ENCODE measurements at regions not wholly inside any gene's neighbourhood (a gene's known extent, or its start where the extent isn't known, plus 50 kb on each side); places are given as distances from the start of the nearest gene placed in this dataset.
"Not testable (repeated sequence)": the region's sequence is repeated elsewhere in the genome, so short reads cannot be mapped to it uniquely, and the experiment has no call there.

DNA sequence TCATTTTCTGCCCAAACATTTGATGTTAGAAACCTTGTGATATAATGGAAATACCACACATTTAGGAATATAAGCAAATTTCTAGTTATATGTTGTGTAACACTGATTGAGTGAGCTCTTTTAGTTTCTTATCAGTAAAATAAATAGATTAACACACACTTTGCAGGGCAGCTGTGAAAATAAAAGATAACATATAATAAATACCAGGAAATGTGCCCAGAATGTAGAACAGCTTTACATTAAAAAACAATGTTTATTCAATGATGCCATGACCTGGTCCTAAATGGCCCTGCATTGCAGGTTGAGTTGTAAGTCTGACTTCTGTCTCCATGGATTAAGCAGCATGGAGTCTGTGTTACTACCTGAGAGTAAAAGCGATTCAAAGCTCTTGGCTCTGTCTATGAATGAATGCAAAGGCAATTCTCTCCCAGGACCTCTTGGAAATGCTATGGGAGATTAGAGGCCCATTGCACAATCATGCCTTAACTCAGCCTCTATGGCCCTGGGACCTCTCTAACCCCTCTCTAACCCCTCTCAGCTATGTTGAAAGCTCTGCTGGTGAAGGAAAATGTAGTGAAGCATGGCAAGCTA is 296.0 kb upstream of the ACTBL2 start:
- DNase-seq, result no peak

- peak; percentile 1 to 52 for DNase-seq
These were observed 294.6 kb upstream of the ACTBL2 start for GRCh38 chr5:57777174-57777581.

DNA sequence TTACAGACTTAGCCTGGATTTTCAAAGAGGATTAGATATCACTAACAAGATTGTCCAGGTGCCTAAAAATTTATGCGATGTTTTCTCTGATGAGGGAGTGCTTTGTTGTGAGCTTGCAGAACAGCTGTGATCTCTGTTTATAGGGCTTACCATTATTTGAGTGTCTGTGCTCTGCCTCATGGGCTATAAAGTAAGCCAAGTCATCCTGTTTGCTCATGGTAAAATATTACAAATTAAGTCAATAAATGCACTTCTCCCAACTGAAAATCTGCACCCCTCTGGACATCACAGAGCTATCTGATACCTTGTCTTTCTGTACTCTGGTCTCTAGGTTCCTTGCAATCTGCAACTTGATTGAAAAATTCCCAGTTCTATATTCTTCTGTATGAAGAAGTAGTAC is 293.4 kb upstream of the ACTBL2 start:
- peak; percentile 74 to 88 for DNase-seq

DNA sequence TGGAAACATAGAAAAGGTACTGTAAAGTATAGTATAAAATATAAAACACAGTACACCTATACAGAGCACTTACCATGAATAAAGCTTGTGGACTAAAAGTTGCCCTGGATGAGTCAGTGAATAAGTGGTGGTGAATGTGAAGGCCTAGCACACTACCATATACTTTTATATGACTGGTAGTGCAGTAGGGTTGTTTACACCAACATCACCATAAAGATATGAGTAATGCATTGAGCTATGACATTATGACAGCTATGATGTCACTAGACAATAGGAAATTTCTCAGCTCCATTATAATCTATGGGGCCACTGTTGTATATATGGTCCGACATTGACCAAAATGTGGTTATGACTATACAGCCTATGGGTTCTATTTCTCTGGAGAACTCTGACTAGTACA is 291.8 kb upstream of the ACTBL2 start:
- DNase-seq, result no peak

- no peak for DNase-seq
These were observed 289.9 kb upstream of the ACTBL2 start for GRCh38 chr5:57772512-57772911.

- DNase-seq, result no peak
These were observed 287.4 kb upstream of the ACTBL2 start for GRCh38 chr5:57770039-57770438.

DNA sequence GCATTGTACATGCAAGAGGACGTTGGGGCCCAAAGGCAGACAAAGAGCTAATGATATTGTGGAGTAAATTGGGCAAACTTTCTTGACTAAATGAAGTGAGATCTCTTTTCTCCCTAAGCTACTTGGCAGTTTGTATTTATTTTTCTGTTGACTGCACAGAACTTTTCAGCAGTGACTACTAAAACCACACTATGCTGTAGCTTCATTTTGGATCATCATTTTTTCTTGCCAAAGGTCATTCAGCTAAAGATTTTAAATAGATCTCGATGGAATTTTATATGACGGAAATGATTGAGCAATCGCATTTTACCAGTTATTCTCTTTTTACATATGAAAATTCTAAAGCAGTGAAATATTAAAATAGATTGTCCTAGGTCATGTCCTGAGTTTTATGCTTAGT is 286.1 kb upstream of the ACTBL2 start:
- DNase-seq, result no peak

DNA sequence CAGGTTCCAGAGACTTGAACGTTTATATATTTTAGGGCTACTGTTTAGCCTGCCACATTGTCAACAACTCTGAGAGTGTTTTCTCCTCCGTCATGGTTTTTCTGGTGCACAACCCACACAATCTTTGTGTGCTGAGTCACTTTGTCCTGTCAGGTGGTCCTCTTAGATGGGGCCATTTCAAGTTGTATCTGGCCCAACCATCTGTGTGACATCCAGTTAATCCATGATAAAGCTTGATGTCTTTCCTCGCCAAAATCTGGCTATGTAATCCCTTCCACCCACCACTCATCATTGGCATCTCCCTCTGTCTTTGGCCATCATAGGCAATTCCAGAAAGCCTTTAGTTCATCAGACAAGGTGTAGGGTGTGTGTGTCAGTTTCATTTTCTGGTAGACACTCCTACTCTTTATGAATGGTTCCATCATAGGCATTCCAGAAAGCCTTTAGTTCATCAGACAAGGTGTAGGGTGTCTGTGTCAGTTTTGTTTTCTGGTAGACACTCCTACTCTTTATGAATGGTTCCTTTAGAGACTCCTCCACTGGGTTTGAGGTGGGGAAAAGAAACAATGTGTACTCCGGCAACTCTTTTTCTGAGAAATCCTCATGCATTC is 282.0 kb upstream of the ACTBL2 start:
- DNase-seq, result no peak

DNA sequence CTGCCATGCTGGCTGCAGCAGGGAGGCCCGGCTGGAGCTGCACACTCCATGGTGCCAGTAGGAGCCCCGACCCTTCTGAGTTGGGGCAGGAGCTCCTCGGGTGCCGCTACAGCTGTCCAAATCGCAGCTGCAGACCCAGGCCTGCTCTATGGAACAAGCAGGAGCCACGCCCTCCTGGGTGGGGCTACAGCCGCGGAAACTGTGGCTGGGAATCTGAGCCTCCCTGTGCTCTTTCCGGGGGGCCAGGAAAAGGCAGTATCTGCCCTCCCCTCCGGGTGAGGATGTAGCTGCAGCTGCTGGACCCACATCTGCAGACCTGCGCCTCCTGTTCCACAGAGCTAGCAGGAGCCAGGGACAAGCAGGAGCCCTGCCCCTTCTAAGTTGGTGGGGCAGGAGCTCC is 278.9 kb upstream of the ACTBL2 start:
- DNase-seq, result no peak

DNA sequence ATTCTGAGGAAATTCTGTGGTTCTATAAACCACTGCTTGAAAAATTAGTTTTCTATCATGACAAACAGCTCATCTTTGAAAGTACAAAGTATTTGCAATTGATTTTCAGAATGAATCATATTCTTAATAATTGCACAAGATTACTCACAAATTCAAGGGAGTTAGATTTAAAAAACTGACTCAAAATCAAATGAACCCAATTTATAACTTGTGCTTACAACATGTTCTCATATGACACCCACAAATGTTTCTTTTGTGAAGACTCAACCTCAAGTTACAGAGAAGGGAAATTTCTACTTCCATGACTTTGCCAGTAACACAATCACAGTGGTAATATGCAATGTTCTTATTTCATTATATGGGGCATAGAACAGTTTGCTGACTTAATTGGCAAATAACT is 272.0 kb upstream of the ACTBL2 start:
- DNase-seq, result no peak

- no peak for DNase-seq
These were observed 270.8 kb upstream of the ACTBL2 start for GRCh38 chr5:57753446-57753845.

- DNase-seq, result no peak
These were observed 269.1 kb upstream of the ACTBL2 start for GRCh38 chr5:57751710-57752109.

- no peak for DNase-seq
These were observed 268.3 kb upstream of the ACTBL2 start for GRCh38 chr5:57750891-57751290.

GRCh38 chr5:57750282-57750681 is 267.7 kb upstream of the ACTBL2 start:
- DNase-seq, result no peak

GRCh38 chr5:57749396-57749795 is 266.8 kb upstream of the ACTBL2 start:
- DNase-seq, result no peak

GRCh38 chr5:57745700-57746651 is 263.4 kb upstream of the ACTBL2 start:
- no peak for DNase-seq

DNA sequence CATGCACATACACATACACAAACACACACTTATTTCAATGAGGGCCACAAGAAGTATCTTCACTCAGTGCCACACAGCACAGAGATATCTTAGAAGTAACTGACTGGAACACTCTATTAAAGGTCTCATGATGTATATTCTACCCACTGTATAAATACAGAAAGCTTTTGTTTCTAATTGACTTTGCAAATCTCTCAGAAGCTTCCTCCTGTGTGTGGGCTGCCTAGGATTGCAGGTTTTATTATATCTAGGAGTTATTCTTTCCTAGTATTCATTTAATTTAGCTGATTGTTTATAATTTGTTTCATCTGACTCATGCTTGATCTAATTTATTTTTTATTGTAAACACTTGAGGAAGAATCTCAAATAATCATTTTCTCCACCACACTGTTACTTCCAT is 262.4 kb upstream of the ACTBL2 start:
- no peak for DNase-seq

DNA sequence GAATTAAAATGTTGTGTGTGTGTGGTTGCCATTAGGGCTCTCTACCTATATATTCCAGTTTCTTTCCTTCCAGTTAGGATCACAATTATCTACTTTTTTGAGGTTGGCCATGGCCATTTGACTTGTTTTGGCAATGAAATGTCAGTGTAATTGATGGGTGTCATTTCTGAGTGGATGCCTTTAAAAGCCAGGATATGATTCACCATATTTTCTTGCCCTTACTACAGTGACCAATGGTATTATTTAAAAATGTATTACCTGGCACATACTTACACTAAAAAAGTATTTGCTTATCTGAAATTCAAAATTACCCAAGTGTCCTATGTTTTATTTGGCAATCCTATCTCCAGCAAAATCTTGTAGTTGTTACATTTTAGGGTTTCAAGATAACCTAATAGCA is 258.7 kb upstream of the ACTBL2 start:
- no peak for DNase-seq

DNA sequence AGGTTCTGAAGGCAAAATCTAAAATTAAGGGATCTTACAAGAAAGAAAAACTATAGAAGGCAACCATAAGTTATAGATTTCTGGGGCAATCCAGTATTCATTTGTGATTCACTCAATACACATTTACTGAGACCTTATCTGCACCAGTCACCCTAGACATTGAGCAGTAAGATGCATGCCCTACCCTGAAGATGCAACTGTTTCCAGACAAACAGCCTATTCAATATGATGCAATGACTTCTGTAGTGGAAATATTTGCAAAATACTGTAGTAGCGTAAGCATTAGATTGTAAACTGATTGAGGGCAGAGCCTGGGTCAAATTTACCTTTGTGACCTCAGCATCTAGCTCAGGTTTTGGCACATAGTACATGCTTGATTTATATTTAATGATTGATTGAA is 256.2 kb upstream of the ACTBL2 start:
- DNase-seq, result no peak

DNA sequence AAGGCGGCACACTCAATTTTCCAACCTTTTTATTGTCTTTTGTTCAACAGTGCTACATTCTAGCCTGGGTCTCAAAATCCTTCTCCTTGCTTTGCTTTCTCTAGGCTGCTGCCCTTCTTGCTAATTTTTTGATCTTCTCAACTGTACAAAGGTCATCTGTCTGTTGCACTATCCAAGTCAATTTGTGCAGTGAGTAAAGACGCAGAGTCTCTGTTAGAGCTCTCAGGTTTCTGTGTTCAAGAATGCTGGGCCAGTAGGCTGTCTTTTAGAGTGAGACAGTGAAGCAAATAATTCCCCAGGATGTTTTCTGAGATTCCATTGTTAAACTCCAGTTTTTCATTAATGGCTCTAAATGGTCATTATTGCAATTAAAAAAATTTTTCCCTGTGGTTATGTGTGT is 255.7 kb upstream of the ACTBL2 start:
- no peak for DNase-seq

DNA sequence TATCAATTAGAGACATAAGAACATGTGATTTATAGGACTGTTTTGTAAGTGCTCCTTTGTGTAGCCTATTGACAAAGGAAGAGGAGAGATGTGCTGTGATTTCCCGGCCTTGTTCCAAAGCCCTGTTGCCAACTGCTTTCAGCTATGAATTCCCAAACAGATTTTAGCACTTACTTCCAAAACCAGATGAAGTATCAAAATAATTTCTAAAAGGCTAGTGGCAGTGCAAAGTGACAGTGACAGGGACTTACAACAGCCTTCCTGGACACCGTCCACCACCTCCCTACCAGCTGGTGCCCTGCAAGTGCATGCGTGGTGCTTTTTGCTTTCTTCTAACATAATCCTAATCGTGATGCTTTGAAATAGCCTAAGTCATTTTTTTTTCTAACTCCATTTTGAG is 254.1 kb upstream of the ACTBL2 start:
- no peak for DNase-seq

- DNase-seq, result not testable (repeated sequence)
These were observed 252.9 kb upstream of the ACTBL2 start for GRCh38 chr5:57735279-57736153.

DNA sequence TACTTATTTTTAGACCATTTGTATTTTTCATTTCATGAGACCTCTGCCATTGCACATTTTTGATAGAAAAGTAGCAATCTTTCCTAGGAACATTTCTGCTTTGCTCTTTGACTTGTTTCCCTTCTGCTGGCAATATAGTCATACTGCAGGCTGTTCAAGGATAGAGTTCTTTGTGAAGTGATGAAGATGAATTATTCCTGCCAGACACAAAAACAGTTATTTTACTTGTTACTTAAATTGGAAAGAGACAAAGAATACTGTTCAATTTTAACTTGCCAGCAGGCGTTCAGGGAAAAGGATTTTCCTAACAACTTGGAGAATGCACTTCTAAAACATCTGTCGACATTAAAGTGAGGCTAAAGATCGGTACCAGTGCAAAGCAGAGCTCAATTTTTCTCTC is 251.7 kb upstream of the ACTBL2 start:
- peak in 1 of 2 experiments; percentile 4 for DNase-seq

All from NCI-H524 (cell line).